ENCODE measurements at regions not wholly inside any gene's neighbourhood (a gene's known extent, or its start where the extent isn't known, plus 50 kb on each side); places are given as distances from the start of the nearest gene placed in this dataset.
"Not testable (repeated sequence)": the region's sequence is repeated elsewhere in the genome, so short reads cannot be mapped to it uniquely, and the experiment has no call there.

DNA sequence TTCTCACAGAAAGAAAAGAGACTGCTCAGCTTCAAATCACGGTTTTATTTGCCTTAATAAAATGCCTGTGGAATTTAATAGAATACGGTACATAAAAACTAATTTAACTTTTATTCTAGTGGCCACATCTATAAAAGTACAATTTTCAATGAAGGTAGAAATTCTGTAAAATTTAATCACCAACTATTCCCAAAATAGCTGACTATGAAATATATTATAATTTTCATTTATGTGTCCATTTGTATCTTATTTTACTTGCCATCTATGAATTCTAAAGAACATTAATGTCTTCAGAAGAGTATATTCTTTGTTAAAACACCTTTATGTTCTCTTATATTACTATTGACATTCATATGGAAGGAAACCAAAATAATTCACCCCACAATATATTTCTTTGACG lies 192.6 kb downstream of the BTBD3 start:
- H3K27me3 ChIP-seq (ENCODE audit: control insufficient read depth in 5 of 5, insufficient read depth in 4 of 5, low read length in 5 of 5) = no peaks in the 10 kb centered on the region
- peaks cover 0 to 7% (median 0%) of the 10 kb centered on the region in 5 donors for H3K9me3 ChIP-seq (ENCODE audit: control insufficient read depth in 5 of 5, low read length in 5 of 5)
- H3K36me3 ChIP-seq (ENCODE audit: control insufficient read depth in 5 of 5, insufficient read depth in 5 of 5, low read length in 5 of 5) = no peaks in the 10 kb centered on the region
- H3K9ac ChIP-seq (ENCODE audit: low read length in 5 of 5) = no peak overlapping the region
- no peak overlapping the region for H3K4me3 ChIP-seq (ENCODE audit: low read depth in 1 of 5, low read length in 5 of 5)
- H3K27ac ChIP-seq (ENCODE audit: low read depth, low read length) = no peak overlapping the region
- peaks cover 0 to 13% (median 6%) of the 10 kb centered on the region in 5 donors for H3K4me1 ChIP-seq (ENCODE audit: control insufficient read depth in 5 of 5, insufficient read depth in 5 of 5, low read length in 5 of 5)

DNA sequence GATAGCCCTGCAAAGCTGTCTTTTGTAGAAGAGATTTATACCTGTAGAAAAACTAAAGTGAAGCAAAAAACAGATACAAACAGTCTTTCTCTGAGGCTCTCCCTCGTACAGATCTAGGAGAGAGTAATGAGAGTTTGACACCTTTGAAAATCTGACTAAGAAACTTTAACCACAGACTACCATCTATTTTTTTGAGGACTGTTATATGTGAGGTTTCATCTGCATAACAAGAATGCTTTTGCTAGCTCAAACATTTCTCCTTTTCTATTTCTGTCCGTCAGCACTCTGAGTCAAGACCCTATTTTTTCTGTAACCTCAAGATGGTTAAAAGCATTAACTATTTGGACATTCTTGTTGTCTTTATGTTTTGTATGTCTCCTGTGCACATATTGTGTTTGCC lies 193.0 kb downstream of the BTBD3 start:
- Histone ChIP-seq H3K9ac (ENCODE audit: low read length in 5 of 5) (no peak overlapping the region), H3K4me1 (ENCODE audit: control insufficient read depth in 5 of 5, insufficient read depth in 5 of 5, low read length in 5 of 5) (peaks cover 0 to 13% (median 6%) of the 10 kb centered on the region in 5 donors), H3K36me3 (ENCODE audit: control insufficient read depth in 5 of 5, insufficient read depth in 5 of 5, low read length in 5 of 5) (no peaks in the 10 kb centered on the region), H3K9me3 (ENCODE audit: control insufficient read depth in 5 of 5, low read length in 5 of 5) (peaks cover 0 to 7% (median 0%) of the 10 kb centered on the region in 5 donors), H3K27ac (ENCODE audit: low read depth, low read length) (no peak overlapping the region), H3K4me3 (ENCODE audit: low read depth in 1 of 5, low read length in 5 of 5) (no peak overlapping the region), H3K27me3 (ENCODE audit: control insufficient read depth in 5 of 5, insufficient read depth in 4 of 5, low read length in 5 of 5) (no peaks in the 10 kb centered on the region)

DNA sequence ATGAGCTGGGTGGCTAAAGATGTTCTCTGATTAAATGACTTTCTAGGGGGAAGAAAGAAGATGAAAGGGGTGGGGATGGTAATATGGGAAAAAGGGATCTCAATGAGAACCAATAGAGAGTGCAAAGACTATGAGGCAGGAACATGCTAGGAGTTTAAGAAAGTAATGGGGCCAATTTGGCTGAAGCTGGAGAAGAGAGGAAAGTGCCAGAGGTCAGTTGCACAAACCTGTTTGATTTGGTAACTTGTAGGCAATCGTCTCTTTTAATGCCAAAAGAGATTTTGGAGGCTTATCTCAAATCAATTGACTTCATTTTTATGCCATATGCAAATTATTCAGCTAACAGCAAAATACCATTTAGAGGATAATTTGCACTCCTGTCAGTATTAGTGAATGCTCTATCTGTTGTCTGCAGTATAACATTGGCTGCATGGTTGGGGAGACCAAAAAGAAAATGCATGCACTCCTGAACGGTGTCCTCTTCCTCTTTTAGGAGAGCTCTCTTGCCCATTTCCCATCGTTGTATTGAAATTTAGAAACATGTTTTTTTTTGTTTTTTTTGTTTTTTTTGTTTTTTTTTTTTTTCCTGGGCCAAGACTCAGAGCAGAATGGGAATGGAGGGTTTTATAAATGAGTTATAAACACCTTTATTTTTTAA lies 193.9 kb downstream of the BTBD3 start:
- H3K36me3 ChIP-seq (ENCODE audit: control insufficient read depth in 5 of 5, insufficient read depth in 5 of 5, low read length in 5 of 5) = no peaks in the 10 kb centered on the region
- peaks cover 0 to 4% (median 0%) of the 10 kb centered on the region in 5 donors for H3K9me3 ChIP-seq (ENCODE audit: control insufficient read depth in 5 of 5, low read length in 5 of 5)
- H3K9ac ChIP-seq (ENCODE audit: low read length in 5 of 5) = no peak overlapping the region
- H3K27me3 ChIP-seq (ENCODE audit: control insufficient read depth in 5 of 5, insufficient read depth in 4 of 5, low read length in 5 of 5) = no peaks in the 10 kb centered on the region
- no peak overlapping the region for H3K4me3 ChIP-seq (ENCODE audit: low read depth in 1 of 5, low read length in 5 of 5)
- peaks cover 0 to 13% (median 6%) of the 10 kb centered on the region in 5 donors for H3K4me1 ChIP-seq (ENCODE audit: control insufficient read depth in 5 of 5, insufficient read depth in 5 of 5, low read length in 5 of 5)
- H3K27ac ChIP-seq (ENCODE audit: low read depth, low read length) = no peak overlapping the region

DNA sequence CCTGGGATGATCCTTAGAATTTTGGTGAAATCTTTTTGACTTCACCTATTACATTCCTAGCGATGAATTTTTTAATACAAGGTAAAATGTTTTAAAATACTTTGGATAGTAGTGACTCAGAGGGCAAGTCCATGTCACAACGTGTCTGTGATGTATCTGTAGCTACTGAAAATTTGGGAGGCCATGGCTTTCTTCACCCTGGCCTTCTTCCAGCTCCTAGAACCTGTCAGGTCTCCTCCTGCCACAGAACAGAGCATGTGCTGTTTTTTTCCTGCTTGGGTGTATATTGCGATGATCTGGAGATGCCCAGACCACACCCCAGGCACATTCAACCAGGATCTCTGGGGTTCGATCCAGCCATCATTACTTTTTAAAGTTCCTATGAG lies 194.4 kb downstream of the BTBD3 start:
- no peak overlapping the region for H3K9ac ChIP-seq (ENCODE audit: low read length in 5 of 5)
- peaks cover 0 to 13% (median 6%) of the 10 kb centered on the region in 5 donors for H3K4me1 ChIP-seq (ENCODE audit: control insufficient read depth in 5 of 5, insufficient read depth in 5 of 5, low read length in 5 of 5)
- H3K9me3 ChIP-seq (ENCODE audit: control insufficient read depth in 5 of 5, low read length in 5 of 5) = peaks cover 0 to 4% (median 0%) of the 10 kb centered on the region in 5 donors
- H3K36me3 ChIP-seq (ENCODE audit: control insufficient read depth in 5 of 5, insufficient read depth in 5 of 5, low read length in 5 of 5) = no peaks in the 10 kb centered on the region
- H3K27me3 ChIP-seq (ENCODE audit: control insufficient read depth in 5 of 5, insufficient read depth in 4 of 5, low read length in 5 of 5) = no peaks in the 10 kb centered on the region
- H3K4me3 ChIP-seq (ENCODE audit: low read depth in 1 of 5, low read length in 5 of 5) = no peak overlapping the region
- no peak overlapping the region for H3K27ac ChIP-seq (ENCODE audit: low read depth, low read length)

DNA sequence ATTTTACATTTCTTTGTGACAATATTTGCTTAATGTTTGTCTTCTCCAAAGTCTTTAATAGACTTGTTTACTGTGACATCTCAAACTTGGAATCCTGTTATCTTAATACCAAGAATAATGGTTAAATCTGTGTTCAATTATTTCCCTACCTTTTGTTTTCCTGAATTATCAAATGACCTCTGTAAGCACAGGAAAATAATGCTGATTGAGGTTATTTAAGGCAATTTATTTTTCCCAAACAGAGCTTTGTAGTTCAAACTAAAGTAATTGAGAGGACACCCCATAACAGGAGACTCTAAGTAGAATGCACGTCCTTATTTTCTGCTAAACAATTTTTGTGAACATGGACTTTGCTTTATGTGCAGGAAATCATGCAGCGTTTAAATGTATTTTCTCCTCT lies 195.0 kb downstream of the BTBD3 start:
- Histone ChIP-seq H3K36me3 (ENCODE audit: control insufficient read depth in 5 of 5, insufficient read depth in 5 of 5, low read length in 5 of 5) (no peaks in the 10 kb centered on the region), H3K9me3 (ENCODE audit: control insufficient read depth in 5 of 5, low read length in 5 of 5) (peaks cover 0 to 4% (median 0%) of the 10 kb centered on the region in 5 donors), H3K4me3 (ENCODE audit: low read depth in 1 of 5, low read length in 5 of 5) (no peak overlapping the region), H3K9ac (ENCODE audit: low read length in 5 of 5) (no peak overlapping the region), H3K27me3 (ENCODE audit: control insufficient read depth in 5 of 5, insufficient read depth in 4 of 5, low read length in 5 of 5) (no peaks in the 10 kb centered on the region), H3K4me1 (ENCODE audit: control insufficient read depth in 5 of 5, insufficient read depth in 5 of 5, low read length in 5 of 5) (peaks cover 0 to 13% (median 6%) of the 10 kb centered on the region in 5 donors), H3K27ac (ENCODE audit: low read depth, low read length) (no peak overlapping the region)

DNA sequence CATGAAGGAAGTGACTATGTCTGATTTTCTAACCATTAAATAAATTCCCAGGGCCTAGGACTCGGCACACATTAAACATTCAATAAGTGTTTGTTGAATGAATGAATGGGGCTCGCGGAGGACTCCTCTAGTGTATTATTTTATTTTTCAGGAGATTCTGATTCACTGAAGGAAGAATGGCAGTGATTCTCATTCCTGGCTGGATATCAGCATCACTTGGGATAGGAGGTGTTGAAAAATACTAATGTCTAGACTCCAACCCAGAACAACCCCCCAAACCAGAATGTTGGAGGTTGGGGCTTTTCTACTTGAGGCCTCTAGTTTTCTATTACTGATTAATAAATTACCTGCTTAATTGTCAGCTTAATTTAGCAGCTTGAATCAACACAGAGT lies 195.4 kb downstream of the BTBD3 start:
- peaks cover 0 to 4% (median 0%) of the 10 kb centered on the region in 5 donors for H3K9me3 ChIP-seq (ENCODE audit: control insufficient read depth in 5 of 5, low read length in 5 of 5)
- H3K36me3 ChIP-seq (ENCODE audit: control insufficient read depth in 5 of 5, insufficient read depth in 5 of 5, low read length in 5 of 5) = no peaks in the 10 kb centered on the region
- H3K9ac ChIP-seq (ENCODE audit: low read length in 5 of 5) = no peak overlapping the region
- no peaks in the 10 kb centered on the region for H3K27me3 ChIP-seq (ENCODE audit: control insufficient read depth in 5 of 5, insufficient read depth in 4 of 5, low read length in 5 of 5)
- peaks cover 0 to 13% (median 6%) of the 10 kb centered on the region in 5 donors for H3K4me1 ChIP-seq (ENCODE audit: control insufficient read depth in 5 of 5, insufficient read depth in 5 of 5, low read length in 5 of 5)
- no peak overlapping the region for H3K27ac ChIP-seq (ENCODE audit: low read depth, low read length)
- H3K4me3 ChIP-seq (ENCODE audit: low read depth in 1 of 5, low read length in 5 of 5) = no peak overlapping the region

DNA sequence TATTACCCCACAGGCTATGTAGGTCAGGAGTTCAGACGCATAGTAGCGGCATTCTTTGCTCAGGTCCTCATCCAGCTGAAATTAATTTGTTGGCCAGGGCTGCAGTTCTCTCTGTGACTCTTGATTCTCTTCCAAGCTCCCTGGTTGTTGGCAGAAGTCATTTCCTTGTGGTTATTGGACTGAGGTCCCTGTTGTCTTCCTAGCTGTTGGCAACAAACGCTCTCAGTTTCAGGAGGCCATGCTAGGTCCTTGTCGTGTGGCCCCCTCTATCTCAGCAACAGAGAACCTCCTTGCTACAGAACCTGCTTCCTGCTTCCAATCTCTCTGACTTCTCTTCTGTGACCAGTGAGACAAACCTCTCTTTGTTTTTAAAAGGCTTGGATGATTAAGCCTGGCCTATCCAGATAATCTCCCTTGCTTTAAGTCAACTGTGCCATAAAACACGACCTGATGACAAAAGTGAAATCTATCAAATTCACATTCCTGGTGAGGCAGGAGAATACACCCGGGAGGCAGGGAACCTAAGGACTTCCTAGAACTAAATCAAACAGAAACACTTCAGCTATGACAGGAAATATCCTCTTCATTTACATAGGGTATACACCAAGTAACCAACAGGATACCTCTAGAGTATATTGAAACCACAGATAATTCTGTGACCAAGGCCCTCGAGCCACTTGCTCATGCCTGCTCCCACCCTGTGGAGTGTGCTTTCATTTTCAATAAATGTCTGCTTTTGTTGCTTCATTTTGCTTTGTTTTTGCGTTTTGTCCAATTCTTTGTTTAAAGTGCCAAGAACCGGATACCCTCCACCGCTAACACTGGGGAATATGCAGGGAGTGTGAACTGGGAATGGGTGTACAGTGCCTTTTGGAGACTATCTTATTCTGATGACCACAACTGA lies 196.0 kb downstream of the BTBD3 start:
- Histone ChIP-seq H3K27me3 (ENCODE audit: control insufficient read depth in 5 of 5, insufficient read depth in 4 of 5, low read length in 5 of 5) (no peaks in the 10 kb centered on the region), H3K4me1 (ENCODE audit: control insufficient read depth in 5 of 5, insufficient read depth in 5 of 5, low read length in 5 of 5) (peaks cover 0 to 13% (median 6%) of the 10 kb centered on the region in 5 donors), H3K9ac (ENCODE audit: low read length in 5 of 5) (no peak overlapping the region), H3K27ac (ENCODE audit: low read depth, low read length) (no peak overlapping the region), H3K9me3 (ENCODE audit: control insufficient read depth in 5 of 5, low read length in 5 of 5) (peaks cover 0 to 4% (median 0%) of the 10 kb centered on the region in 5 donors), H3K4me3 (ENCODE audit: low read depth in 1 of 5, low read length in 5 of 5) (no peak overlapping the region), H3K36me3 (ENCODE audit: control insufficient read depth in 5 of 5, insufficient read depth in 5 of 5, low read length in 5 of 5) (no peaks in the 10 kb centered on the region)

DNA sequence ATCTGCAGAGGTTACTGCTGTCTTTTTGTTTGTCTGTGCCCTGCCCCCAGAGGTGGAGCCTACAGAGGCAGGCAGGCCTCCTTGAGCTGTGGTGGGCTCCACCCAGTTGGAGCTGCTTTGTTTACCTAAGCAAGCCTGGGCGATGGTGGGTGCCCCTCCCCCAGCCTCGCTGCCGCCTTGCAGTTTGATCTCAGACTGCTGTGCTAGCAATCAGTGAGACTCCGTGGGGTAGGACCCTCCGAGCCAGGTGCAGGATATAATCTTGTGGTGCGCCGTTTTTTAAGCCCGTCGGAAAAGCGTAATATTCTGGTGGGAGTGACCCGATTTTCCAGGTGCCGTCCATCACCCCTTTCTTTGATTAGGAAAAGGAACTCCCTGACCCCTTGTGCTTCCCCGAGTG lies 211.4 kb downstream of the BTBD3 start:
- H3K9ac ChIP-seq (ENCODE audit: low read length in 5 of 5); H3K36me3 ChIP-seq (ENCODE audit: control insufficient read depth in 5 of 5, insufficient read depth in 5 of 5, low read length in 5 of 5); H3K4me1 ChIP-seq (ENCODE audit: control insufficient read depth in 5 of 5, insufficient read depth in 5 of 5, low read length in 5 of 5); H3K27ac ChIP-seq (ENCODE audit: low read depth, low read length); H3K4me3 ChIP-seq (ENCODE audit: low read depth in 1 of 5, low read length in 5 of 5); H3K9me3 ChIP-seq (ENCODE audit: control insufficient read depth in 5 of 5, low read length in 5 of 5); H3K27me3 ChIP-seq (ENCODE audit: control insufficient read depth in 5 of 5, insufficient read depth in 4 of 5, low read length in 5 of 5): not testable (repeated sequence)

DNA sequence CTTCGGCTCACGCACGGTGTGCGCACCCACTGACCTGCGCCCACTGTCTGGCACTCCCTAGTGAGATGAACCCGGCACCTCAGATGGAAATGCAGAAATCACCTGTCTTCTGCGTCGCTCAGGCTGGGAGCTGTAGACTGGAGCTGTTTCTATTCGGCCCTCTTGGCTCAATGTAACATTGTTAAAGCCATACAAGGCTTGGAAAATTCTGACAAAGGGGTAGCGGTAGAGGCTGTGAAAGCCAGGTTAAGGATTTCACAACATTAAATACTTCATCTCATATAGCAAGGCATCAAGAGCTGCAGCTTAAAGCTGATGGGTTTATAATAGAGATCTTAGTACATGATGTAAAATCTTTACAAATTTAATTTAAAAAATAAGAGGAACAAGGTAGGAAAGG lies 211.8 kb downstream of the BTBD3 start:
- not testable (repeated sequence) for H3K9me3 ChIP-seq (ENCODE audit: control insufficient read depth in 5 of 5, low read length in 5 of 5); H3K27me3 ChIP-seq (ENCODE audit: control insufficient read depth in 5 of 5, insufficient read depth in 4 of 5, low read length in 5 of 5); H3K36me3 ChIP-seq (ENCODE audit: control insufficient read depth in 5 of 5, insufficient read depth in 5 of 5, low read length in 5 of 5); H3K4me3 ChIP-seq (ENCODE audit: low read depth in 1 of 5, low read length in 5 of 5); H3K27ac ChIP-seq (ENCODE audit: low read depth, low read length); H3K9ac ChIP-seq (ENCODE audit: low read length in 5 of 5); H3K4me1 ChIP-seq (ENCODE audit: control insufficient read depth in 5 of 5, insufficient read depth in 5 of 5, low read length in 5 of 5)

DNA sequence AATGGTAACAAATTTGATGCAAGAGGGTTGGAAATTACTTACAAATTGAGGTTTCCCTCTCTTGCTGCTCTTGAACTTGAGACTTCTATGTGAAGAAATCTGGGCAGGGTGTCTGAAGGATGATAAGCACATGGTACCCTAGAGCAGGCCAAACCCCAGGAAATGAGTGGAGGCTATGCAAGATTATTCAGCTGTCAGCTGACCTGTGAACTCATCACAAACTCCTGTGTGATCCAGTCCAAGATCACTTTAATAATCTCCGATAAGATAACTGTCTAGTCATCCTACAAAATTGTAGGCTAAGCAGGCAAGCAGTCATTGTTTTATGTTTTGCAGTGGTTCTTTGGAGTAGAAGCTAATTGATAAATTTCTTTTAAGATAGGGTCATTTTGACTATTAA lies 213.1 kb downstream of the BTBD3 start:
- Histone ChIP-seq H3K36me3 (ENCODE audit: control insufficient read depth in 5 of 5, insufficient read depth in 5 of 5, low read length in 5 of 5) (no peaks in the 10 kb centered on the region), H3K9me3 (ENCODE audit: control insufficient read depth in 5 of 5, low read length in 5 of 5) (no peaks in the 10 kb centered on the region), H3K27ac (ENCODE audit: low read depth, low read length) (no peak overlapping the region), H3K4me1 (ENCODE audit: control insufficient read depth in 5 of 5, insufficient read depth in 5 of 5, low read length in 5 of 5) (no peaks in the 10 kb centered on the region), H3K4me3 (ENCODE audit: low read depth in 1 of 5, low read length in 5 of 5) (no peak overlapping the region), H3K27me3 (ENCODE audit: control insufficient read depth in 5 of 5, insufficient read depth in 4 of 5, low read length in 5 of 5) (no peaks in the 10 kb centered on the region), H3K9ac (ENCODE audit: low read length in 5 of 5) (no peak overlapping the region)

All from subcutaneous abdominal adipose tissue (tissue), 5 donors.